Breast epithelium (tissue), 4 donors: ENCODE measurements at regions not wholly inside any gene's neighbourhood (a gene's known extent, or its start where the extent isn't known, plus 50 kb on each side); places are given as distances from the start of the nearest gene placed in this dataset.

ENCODE experiments used
- DNase-seq, 2 donors: peaks; one replicate each; pipeline ENCODE4 v3.0.0-alpha.2; 2019; ENCODE audit warnings: low spot score in 2 of 2
- H3K27ac ChIP-seq, 2 donors: fragments of 200-600 bp; sonication (generic) in 1 of 2; one replicate each; pipeline ENCODE4 v1.5.1; 2016 to 2019; ENCODE audit warnings: mild to moderate bottlenecking in 1 of 2
- H3K27me3 ChIP-seq, 2 donors: fragments of 200-600 bp; sonication (generic) in 1 of 2; one replicate each; pipeline versions ENCODE4 v1.5.1 to v1.6.0; 2017 to 2019; ENCODE audit warnings: control low read depth in 1 of 2, mild to moderate bottlenecking in 1 of 2
- H3K36me3 ChIP-seq: fragments of 200-600 bp; one replicate; pipeline ENCODE4 v1.5.1; 2019
- H3K4me1 ChIP-seq, 2 donors: fragments of 200-600 bp; sonication (generic); one replicate each; pipeline ENCODE4 v1.5.1; 2016 to 2019; ENCODE audit warnings: control low read depth in 1 of 2
- H3K4me3 ChIP-seq, 3 donors: fragments of 200-600 bp; sonication (generic); 1 replicate in 2 of 3; 2 replicates in 1 of 3; pipeline ENCODE4 v1.5.1; 2016 to 2019; ENCODE audit warnings: mild to moderate bottlenecking in 3 of 3, moderate library complexity in 2 of 3
- H3K9me3 ChIP-seq, 2 donors: fragments of 200-600 bp; sonication (generic) in 1 of 2; one replicate each; pipeline ENCODE4 v1.5.1; 2016 to 2019; ENCODE audit warnings: control low read depth in 1 of 2
- CTCF ChIP-seq, 3 donors: fragments of 450-650 bp; IDR thresholded peaks; one replicate each; pipeline ENCODE4 v1.5.1; 2016 to 2017; ENCODE audit warnings: antibody characterized with exemption in 3 of 3, mild to moderate bottlenecking in 3 of 3, moderate library complexity in 3 of 3
- POLR2A ChIP-seq: fragments of 450-650 bp; IDR thresholded peaks from one replicate; pipeline ENCODE4 v1.6.1; 2016; ENCODE audit warnings: antibody characterized with exemption, mild to moderate bottlenecking, moderate library complexity
- POLR2AphosphoS5 ChIP-seq, 3 donors: sonication (generic); formaldehyde crosslinking; IDR thresholded peaks; one replicate each; pipeline ENCODE4 v1.6.1; 2017; ENCODE audit warnings: antibody characterized with exemption in 3 of 3
- intact Hi-C: fragments of 100-400 bp; cut with DNase I; formaldehyde crosslinking; loops from one replicate; pipeline ENCODE4 v1.15.1; 2023; ENCODE audit warnings: low total_unique reads

GRCh38 chrX:43557792-43558191 is 98.3 kb upstream of the MAOA start:
- H3K4me3 ChIP-seq: no peak overlapping the region
- no peaks in the 10 kb centered on the region for H3K36me3 ChIP-seq
- peak; percentile 32 to 52 for DNase-seq
- H3K27me3 ChIP-seq: peaks cover 0 to 14% of the 10 kb centered on the region in 2 donors
- TF ChIP-seq CTCF (IDR thresholded peaks at IDR 0.05): peak; percentile 23 to 62 (median 54)
- no peak for TF ChIP-seq POLR2A
- intact Hi-C loops: no loop called here
- H3K9me3 ChIP-seq: no peaks in the 10 kb centered on the region
- no peak overlapping the region for H3K27ac ChIP-seq
- no peaks in the 10 kb centered on the region for H3K4me1 ChIP-seq

DNA sequence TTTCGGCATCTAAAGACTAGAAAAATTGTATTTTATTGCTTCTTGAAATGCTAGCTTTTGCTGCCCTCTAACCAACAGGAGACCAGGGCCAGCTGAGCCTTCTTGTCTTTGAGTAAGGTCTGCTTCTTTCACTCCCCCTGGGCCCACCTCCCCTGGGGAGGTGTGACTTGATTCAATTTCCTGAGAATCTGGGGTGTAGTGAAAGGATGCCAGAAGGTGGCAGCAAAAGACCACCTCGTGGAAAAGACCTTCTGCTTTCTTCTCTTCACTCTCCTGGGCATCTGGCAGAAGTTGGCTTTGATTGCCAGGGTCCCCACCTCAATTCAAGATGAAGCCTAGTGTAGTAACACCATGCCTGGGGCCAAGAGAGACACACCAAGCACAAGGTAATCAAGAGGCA is 96.5 kb upstream of the MAOA start:
- DNase-seq: peak in 1 of 2 donors; percentile 33
- no peak overlapping the region for H3K27ac ChIP-seq
- peaks cover 0 to 8% of the 10 kb centered on the region in 2 donors for H3K27me3 ChIP-seq
- H3K9me3 ChIP-seq: no peaks in the 10 kb centered on the region
- intact Hi-C loops: no loop called here
- no peaks in the 10 kb centered on the region for H3K36me3 ChIP-seq
- no peaks in the 10 kb centered on the region for H3K4me1 ChIP-seq
- no peak overlapping the region for H3K4me3 ChIP-seq
- TF ChIP-seq POLR2AphosphoS5 (IDR thresholded peaks at IDR 0.05): no peak
- peak in 2 of 3 donors; percentile 47 to 50 for TF ChIP-seq CTCF (IDR thresholded peaks at IDR 0.05)

- Histone ChIP-seq H3K4me3 (no peak overlapping the region), H3K27ac (no peak overlapping the region), H3K4me1 (no peaks in the 10 kb centered on the region), H3K36me3 (no peaks in the 10 kb centered on the region), H3K27me3 (peaks cover 0 to 15% of the 10 kb centered on the region in 2 donors), H3K9me3 (no peaks in the 10 kb centered on the region)
- TF ChIP-seq CTCF (IDR thresholded peaks at IDR 0.05): no peak
- no peak for TF ChIP-seq POLR2A
- TF ChIP-seq POLR2AphosphoS5 (IDR thresholded peaks at IDR 0.05): no peak
- no peak for DNase-seq
- intact Hi-C loops: no loop called here
Observed at GRCh38 chrX:43560247-43560946, 95.7 kb upstream of the MAOA start.

DNA sequence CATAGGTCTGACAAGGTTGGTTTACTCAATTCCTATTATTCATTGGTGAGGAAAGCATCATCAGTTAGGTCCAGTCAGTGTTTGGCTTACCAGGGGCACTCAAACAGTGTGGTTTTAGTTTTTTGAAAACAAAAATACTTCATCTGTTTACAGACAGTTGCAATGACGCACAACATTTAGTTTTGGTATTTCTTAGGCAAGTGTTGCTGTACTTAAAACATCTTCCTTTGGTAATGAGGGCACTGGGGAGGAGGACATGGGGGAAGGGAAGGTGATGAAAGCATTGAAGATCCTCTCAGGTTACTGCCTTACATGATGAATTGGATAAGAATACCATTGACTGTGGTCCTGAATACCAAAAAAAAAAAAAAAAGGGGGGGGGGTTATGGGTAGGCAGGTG is 93.7 kb upstream of the MAOA start:
- H3K4me3 ChIP-seq: no peak overlapping the region
- no peak overlapping the region for H3K27ac ChIP-seq
- intact Hi-C loops: no loop called here
- DNase-seq: no peak
- H3K4me1 ChIP-seq: no peaks in the 10 kb centered on the region
- no peaks in the 10 kb centered on the region for H3K9me3 ChIP-seq
- no peak for TF ChIP-seq CTCF (IDR thresholded peaks at IDR 0.05)
- TF ChIP-seq POLR2AphosphoS5 (IDR thresholded peaks at IDR 0.05): no peak
- no peak for TF ChIP-seq POLR2A
- no peaks in the 10 kb centered on the region for H3K36me3 ChIP-seq
- H3K27me3 ChIP-seq: peaks cover 0 to 19% of the 10 kb centered on the region in 2 donors

- intact Hi-C loops: no loop called here
- TF ChIP-seq CTCF (IDR thresholded peaks at IDR 0.05): no peak
- TF ChIP-seq POLR2AphosphoS5 (IDR thresholded peaks at IDR 0.05): no peak
- TF ChIP-seq POLR2A: no peak
- no peaks in the 10 kb centered on the region for H3K4me1 ChIP-seq
- H3K27me3 ChIP-seq: peaks cover 0 to 19% of the 10 kb centered on the region in 2 donors
- H3K27ac ChIP-seq: no peak overlapping the region
- no peak overlapping the region for H3K4me3 ChIP-seq
- DNase-seq: no peak
- H3K36me3 ChIP-seq: no peaks in the 10 kb centered on the region
- H3K9me3 ChIP-seq: no peaks in the 10 kb centered on the region
Observed at GRCh38 chrX:43564953-43565352, 91.1 kb upstream of the MAOA start.
